Thyroid gland (tissue), 4 donors: ENCODE measurements at regions not wholly inside any gene's neighbourhood (a gene's known extent, or its start where the extent isn't known, plus 50 kb on each side); places are given as distances from the start of the nearest gene placed in this dataset.
"Not testable (repeated sequence)": the region's sequence is repeated elsewhere in the genome, so short reads cannot be mapped to it uniquely, and the experiment has no call there.

Experiments
- DNase-seq, 2 donors: peaks; one replicate each; pipeline ENCODE4 v3.0.0-alpha.2; 2019
- H3K27ac ChIP-seq, 3 donors: fragments of 200-600 bp; sonication (generic); 1 replicate in 2 of 3; 2 replicates in 1 of 3; pipeline ENCODE4 v1.5.1; 2016 to 2019; ENCODE audit warnings: mild to moderate bottlenecking in 1 of 3, moderate library complexity in 1 of 3
- H3K27me3 ChIP-seq: fragments of 200-600 bp; sonication (generic); one replicate; pipeline ENCODE4 v1.5.1; 2019
- H3K36me3 ChIP-seq, 2 donors: fragments of 200-600 bp; sonication (generic); one replicate each; pipeline ENCODE4 v1.5.1; 2016 to 2019
- H3K4me1 ChIP-seq, 2 donors: fragments of 200-600 bp; sonication (generic); one replicate each; pipeline ENCODE4 v1.5.1; 2017 to 2019
- H3K4me3 ChIP-seq, 3 donors: fragments of 200-600 bp; sonication (generic); replicated peaks in 1 of 3; 1 replicate in 2 of 3; 2 replicates in 1 of 3; pipeline ENCODE4 v1.5.1; 2016; ENCODE audit warnings: mild to moderate bottlenecking in 1 of 3
- H3K9me3 ChIP-seq: fragments of 200-600 bp; sonication (generic); one replicate; pipeline ENCODE4 v1.5.1; 2017
- POLR2A ChIP-seq, 2 donors: fragments of 450-650 bp; IDR thresholded peaks; one replicate each; pipeline ENCODE4 v1.6.1; 2017; ENCODE audit warnings: antibody characterized with exemption in 2 of 2, mild to moderate bottlenecking in 2 of 2, moderate library complexity in 1 of 2
- WGBS, 2 donors: methylation state at CpG; one replicate each; pipeline ENCODE4 v1.1.5; 2017; 5-methylcytosine and 5-hydroxymethylcytosine counted together
- intact Hi-C: fragments of 100-400 bp; cut with DNase I; formaldehyde crosslinking; loops from one replicate; pipeline ENCODE4 v1.15.1; 2023

DNA sequence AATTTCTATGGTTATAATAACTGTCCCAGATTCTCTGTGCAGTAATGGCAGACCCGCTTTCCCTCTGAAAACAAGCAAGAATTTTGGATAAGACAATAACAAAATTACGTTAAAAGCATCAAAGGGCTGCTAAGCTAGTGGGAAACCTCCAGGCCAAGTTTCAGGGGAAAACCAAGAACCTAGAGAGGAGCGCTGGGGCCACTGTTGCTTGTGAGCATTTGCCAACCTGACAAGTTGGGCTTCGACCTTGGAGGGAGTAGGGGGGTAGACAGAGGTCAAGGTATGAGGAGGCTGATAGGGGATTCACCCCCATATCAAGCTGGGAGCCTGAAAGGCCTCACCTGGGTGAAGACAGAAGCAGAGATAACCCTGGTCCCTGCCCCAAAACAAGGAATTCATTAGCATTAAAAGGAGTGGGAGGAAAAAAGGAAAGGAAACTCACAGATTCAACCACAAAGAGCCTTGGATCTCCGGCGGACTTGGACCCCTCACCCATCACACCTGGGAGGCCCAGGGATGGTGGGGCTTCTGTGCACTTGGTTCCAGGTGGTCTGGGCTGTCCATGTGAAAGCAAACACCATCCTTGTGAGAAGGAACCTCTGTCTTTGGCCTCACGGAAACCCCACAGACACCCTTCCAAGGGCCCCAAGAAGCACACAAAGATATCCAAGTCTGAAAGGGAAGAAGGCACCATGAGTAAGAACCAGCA is 259.9 kb downstream of the GOLGA6L6 start:
- intact Hi-C loops, H3K27me3 ChIP-seq, H3K36me3 ChIP-seq, DNase-seq, H3K9me3 ChIP-seq, H3K4me3 ChIP-seq, H3K27ac ChIP-seq, H3K4me1 ChIP-seq: not testable (repeated sequence)
- WGBS, 2 donors, result 72 to 77% methylated on average over 6 to 7 of the region's 7 CpGs

GRCh38 chr15:20280933-20281463 is 260.6 kb downstream of the GOLGA6L6 start:
- 78 to 85% methylated on average over 14 to 15 of the region's 16 CpGs for WGBS, 2 donors
- Histone ChIP-seq H3K36me3 (no peaks in the 10 kb centered on the region), H3K4me3 (no peak overlapping the region), H3K27me3 (no peaks in the 10 kb centered on the region), H3K4me1 (no peaks in the 10 kb centered on the region), H3K9me3 (no peaks in the 10 kb centered on the region), H3K27ac (no peak overlapping the region)
- TF ChIP-seq POLR2A (IDR thresholded peaks at IDR 0.05), result no peak
- no peak for DNase-seq
- intact Hi-C loops, result no loop called here

- H3K27ac ChIP-seq, DNase-seq, H3K4me1 ChIP-seq, H3K4me3 ChIP-seq, intact Hi-C loops, H3K9me3 ChIP-seq, H3K27me3 ChIP-seq, H3K36me3 ChIP-seq: not testable (repeated sequence)
- 76 to 83% methylated on average over 13 of the region's 13 CpGs for WGBS, 2 donors
Measured at GRCh38 chr15:20280141-20280932, 261.3 kb downstream of the GOLGA6L6 start.

- WGBS, 2 donors, result 57 to 58% methylated on average over 4 of the region's 4 CpGs
- H3K9me3 ChIP-seq, intact Hi-C loops, H3K4me3 ChIP-seq, DNase-seq, H3K27ac ChIP-seq, H3K36me3 ChIP-seq, H3K4me1 ChIP-seq, H3K27me3 ChIP-seq: not testable (repeated sequence)
Measured at GRCh38 chr15:20279056-20279455, 262.5 kb downstream of the GOLGA6L6 start.

GRCh38 chr15:20278376-20278775 is 263.2 kb downstream of the GOLGA6L6 start:
- H3K36me3 ChIP-seq, H3K4me3 ChIP-seq, H3K4me1 ChIP-seq, DNase-seq, H3K27ac ChIP-seq, H3K27me3 ChIP-seq, H3K9me3 ChIP-seq, intact Hi-C loops: not testable (repeated sequence)
- 26 to 33% methylated on average over 1 of the region's 1 CpG for WGBS, 2 donors

DNA sequence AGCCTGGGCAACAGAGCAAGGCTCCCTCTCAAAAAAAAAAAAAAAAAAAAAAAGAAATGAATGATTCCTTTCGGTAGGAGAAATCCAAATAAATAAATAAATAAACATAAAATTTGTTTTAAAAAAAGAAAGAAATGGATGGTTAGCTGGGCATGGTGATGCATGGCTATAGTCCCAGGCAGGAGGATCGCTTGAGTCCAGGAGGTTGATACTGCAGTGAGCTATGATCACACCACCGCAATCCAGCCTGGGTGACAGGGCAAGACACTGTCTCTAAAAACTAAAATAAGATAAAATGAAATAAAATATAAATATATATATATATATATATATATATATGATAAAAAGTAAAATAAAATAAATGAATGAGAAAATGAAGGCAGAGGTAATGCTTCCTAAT is 264.1 kb downstream of the GOLGA6L6 start:
- H3K9me3 ChIP-seq, DNase-seq, H3K4me1 ChIP-seq, intact Hi-C loops, H3K4me3 ChIP-seq, H3K36me3 ChIP-seq, H3K27me3 ChIP-seq, H3K27ac ChIP-seq: not testable (repeated sequence)
- WGBS, 2 donors, result 79 to 84% methylated on average over 3 of the region's 3 CpGs

GRCh38 chr15:20276312-20277114 is 265.1 kb downstream of the GOLGA6L6 start:
- WGBS, 2 donors, result 76 to 78% methylated on average over 13 of the region's 13 CpGs
- H3K4me3 ChIP-seq, DNase-seq, H3K9me3 ChIP-seq, intact Hi-C loops, H3K4me1 ChIP-seq, H3K27ac ChIP-seq, H3K27me3 ChIP-seq, H3K36me3 ChIP-seq: not testable (repeated sequence)

DNA sequence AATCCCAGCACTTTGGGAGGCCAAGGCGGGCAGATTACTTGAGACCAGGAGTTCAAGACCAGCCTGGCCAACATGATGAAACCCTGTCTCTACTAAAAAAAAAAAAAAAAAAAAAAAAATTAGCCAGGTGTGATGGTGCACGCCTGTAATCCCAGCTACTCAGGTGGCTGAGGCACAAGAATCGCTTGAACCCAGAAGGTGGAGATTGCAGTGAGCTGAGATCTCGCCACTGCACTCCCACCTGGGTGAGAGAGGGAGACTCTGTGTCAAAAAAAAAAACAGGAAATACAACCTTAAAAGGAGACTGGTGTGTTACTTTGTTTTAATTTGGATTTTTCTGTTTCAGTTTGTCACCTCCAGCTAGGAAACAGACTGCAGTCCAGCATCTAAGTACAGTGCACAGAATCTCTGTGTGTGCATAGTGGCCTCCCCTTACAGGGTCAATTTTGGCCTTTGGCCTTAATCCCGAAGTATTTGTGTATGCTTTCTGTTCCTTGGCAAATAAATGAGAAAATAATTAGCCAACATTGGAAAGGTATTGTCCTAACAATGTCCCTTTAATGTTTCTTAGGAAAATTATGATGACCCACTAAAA is 266.1 kb downstream of the GOLGA6L6 start:
- H3K27ac ChIP-seq, H3K9me3 ChIP-seq, H3K4me3 ChIP-seq, H3K4me1 ChIP-seq, intact Hi-C loops, H3K36me3 ChIP-seq, DNase-seq, H3K27me3 ChIP-seq: not testable (repeated sequence)
- whole genome bisulfite sequencing, 2 donors, result 62 to 68% methylated on average over 5 of the region's 5 CpGs
